Activated gamma-delta T cell treated with Interleukin-2 at 50 U/mL for 16 hours (primary cell): ENCODE measurements at regions not wholly inside any gene's neighbourhood (a gene's known extent, or its start where the extent isn't known, plus 50 kb on each side); places are given as distances from the start of the nearest gene placed in this dataset.

Experiments
- DNase-seq: peaks from one replicate; pipeline ENCODE4 v3.0.0-alpha.2; 2020

DNA sequence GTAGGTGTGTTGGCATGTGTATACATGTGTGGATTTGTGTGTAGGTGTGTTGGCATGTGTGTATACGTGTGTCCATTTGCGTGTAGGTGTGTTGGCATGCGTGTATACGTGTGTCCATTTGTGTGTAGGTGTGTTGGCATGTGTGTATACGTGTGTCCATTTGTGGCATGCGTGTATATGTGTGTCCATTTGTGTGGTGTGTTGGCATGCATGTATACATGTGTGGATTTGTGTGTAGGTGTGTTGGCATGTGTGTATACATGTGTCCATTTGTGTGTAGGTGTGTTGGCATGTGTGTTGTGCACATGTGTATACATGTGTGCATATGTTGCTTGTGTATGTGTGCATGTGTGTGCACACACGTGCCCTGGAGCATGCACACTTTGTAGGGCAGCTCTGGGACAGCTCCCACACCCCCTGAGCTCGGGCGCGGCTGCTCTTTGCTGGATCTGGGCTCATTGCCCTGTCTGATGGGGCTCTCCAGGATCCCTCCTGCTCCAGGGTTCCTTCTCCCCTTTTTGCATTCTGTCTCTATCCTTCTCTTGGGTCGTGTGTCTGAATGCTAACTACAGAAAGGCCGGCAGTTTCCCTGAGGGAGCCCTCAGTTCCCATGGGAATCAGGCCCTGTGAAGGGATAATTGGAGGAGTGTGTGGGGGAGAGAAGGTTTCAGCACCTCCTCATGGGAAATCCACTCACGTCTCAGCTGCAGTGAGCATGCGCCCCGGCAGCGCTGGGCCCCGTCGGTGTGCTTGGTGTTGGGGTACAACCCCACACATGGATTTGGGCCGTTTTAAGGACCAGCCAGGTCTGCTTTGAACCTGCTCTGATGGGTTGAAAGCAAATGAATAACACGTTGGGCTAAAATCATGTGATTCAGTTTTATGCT, 102.0 kb downstream of the ERMARD start:
- DNase-seq: no peak

DNA sequence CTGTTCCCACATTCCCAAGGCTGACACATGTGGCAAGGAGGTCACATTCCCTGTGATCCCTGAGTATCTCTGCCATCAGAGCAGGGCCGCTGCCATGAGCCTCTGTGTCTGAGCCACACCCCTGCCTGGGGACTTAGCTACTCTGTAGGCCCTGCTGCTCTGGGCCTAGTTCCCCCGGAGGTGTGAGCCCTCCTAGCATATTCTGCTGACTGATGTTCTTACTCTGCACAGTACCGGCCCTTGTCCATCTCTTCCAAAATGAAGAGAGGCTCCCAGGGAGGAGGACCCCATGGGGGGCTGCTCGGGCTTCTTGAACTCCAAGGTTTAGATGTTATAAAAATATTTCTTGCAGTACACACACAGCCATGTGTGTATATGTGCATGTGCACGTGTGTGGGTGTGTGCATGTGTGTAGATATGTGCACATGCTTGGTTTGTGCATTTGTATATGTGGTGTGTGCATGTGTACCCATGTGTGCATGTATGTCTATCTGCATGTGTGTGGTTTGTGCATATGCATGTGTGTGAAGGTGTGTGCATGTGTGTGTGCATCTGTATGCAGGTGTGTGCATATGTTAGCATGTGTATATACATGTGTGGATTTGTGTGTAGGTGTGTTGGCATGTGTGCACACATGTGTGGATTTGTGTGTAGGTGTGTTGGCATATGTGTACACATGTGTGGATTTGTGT, 101.2 kb downstream of the ERMARD start:
- DNase-seq: no peak

DNA sequence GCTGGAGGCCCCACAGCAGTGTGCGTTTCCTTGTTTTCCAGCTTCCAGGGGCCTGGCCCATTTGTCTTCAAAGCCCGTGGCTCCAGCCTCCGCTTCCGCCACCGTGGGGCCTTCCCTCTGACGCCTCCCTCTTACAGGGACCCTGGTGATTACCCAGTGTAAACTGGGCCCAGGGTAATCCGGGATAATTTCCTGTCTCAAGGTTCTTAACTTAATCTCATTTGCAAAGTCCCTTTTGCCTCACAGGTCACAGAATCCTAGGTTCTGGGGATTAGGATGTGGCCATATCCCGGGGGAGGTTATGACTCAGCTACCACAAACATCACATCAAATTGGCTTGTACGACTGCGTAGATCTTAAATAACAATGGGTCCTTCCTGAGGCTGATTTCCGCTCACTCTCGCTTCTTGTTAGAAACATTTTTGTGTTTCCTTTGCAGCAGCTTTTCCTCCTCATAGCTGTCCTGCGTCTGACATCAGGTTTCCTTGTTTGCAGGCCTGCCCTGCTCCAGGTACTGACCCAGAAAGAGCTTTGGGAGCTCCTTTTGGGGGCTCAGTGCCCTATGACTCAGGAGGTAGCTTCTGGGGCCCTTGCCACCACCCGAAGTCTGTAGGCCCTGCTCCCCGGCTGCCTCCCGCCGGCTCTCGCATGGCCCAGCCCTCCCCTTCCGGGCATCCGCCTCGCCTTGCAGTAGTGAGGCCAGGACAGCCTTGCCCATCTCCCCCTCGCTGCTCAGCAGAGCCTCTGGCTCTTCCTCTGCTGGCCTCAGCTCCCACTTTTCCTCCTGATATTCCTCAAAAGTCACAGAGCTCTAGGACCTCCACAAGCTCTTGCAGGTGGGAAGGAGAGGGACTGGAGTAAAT, 100.5 kb downstream of the ERMARD start:
- DNase-seq: no peak

DNA sequence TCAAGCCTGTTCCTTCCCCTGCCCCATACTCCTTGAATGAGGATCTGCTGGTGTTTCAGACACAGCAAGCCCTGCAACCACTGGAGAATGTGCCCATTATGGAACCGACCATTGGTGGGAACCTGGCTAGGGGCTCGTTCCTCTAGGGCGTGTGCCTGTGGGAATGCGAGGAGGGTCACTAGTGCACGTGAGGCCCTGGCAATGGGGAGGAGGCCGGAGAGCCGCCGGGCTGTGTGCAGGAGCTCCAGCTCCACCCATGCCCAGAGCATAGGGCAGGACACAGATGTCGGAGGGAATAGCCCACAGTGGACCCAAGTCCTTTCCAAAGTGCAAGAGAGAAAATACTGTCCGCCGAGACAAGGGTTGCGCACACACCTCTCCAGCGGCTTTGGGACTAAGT, 99.3 kb downstream of the ERMARD start:
- DNase-seq: no peak

DNA sequence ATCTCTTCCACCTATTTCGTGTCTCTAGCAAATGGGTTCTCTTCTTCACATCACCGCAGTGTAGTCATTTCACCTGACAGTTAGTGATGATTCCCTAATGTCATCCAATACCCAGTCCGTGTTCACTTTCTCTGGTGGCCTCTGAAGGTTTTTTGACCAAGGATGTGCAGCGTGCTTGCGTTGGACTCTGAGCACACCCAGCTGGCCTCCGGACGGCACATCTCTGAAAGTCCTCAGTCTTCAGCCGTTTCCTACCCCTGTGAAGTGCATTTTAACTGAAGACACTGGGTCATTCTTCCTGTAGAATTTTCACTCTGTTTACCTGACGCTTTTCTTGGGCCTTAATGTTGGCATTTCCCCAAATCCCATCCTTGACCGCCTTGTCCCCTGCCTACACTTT, 98.7 kb downstream of the ERMARD start:
- DNase-seq: no peak

DNA sequence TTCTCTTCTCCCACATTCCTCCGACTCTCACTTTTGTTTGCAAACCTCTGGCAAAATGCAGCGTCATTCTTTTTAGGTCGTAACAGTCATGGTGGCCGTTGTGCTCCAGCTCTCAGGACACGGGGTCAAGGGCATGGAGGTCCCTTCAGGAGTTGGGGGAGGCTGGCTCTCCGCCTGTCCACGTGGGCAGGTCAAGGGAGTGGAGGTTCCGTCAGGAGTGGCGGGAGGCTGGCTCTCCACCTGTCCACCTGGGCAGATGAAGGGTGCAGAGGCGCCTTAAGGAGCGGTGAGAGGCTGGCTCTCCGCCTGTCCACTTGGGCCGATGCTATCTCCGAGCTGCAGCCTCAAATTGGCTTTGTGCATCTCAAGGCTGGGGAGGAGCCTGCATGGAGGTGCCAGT, 98.0 kb downstream of the ERMARD start:
- no peak for DNase-seq

DNA sequence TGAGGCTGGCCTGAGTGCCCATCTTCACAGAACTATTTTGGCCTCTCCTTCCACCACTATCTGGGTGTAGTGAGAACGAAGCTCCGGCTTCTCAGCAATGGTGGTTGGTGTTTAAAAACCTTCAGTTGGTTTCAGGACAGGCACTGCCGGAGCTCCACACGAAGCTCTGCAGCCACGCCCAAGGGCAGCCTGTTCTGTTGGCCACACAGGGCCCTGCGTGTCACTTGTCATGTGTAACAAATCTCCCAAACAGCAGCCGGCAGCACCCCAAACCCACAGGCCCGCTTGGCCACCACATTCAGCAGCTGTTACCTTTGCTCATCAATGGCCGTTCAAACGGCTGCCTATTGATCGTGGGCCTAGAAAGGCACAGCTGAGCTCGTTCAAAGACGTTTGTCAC, 97.5 kb downstream of the ERMARD start:
- no peak for DNase-seq

DNA sequence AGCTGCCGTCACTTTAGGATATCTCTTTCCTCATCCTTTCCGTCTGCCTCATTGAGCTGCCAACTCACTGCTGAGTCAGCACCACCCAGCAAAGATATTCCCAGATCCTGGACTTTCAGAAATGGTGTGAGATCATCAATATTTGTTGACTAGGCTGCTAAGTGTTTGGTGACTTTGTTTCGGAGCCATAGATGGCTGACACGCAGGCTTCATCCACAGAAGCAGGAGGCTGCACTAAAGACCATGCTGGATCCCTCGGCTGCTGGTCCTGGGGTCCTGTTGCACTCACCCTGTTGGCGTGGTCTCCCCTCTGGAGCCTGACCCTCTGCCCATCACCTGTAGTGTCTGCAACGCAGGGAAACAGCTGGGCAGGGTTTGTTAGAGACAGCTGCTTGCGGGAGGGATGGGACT, 96.5 kb downstream of the ERMARD start:
- DNase-seq: no peak

DNA sequence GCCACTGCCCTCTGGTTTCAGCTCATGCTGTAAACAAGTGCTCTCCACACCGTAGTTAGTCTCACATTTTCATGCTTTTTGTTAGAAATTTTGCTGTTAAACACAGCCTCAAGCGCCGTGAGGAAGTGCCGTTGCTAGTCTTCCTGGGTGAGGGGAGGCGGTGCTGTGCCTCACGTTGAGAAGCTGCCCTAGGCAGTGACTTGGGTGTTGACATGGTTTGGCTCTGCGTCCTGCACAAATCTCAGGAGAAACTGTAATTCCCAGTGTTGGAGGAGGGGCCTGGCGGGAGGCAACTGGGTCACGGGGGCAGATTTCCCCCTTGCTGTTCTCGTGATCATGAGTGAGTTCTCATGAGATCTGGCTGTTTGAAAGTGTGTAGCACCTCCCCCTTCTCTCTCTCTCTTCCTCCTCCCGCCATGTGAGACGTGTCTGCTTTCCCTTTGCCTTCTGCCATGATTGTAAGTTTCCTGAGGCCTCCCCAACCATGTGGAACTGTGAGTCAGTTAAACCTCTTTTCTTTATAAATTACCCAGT, 95.8 kb downstream of the ERMARD start:
- no peak for DNase-seq

DNA sequence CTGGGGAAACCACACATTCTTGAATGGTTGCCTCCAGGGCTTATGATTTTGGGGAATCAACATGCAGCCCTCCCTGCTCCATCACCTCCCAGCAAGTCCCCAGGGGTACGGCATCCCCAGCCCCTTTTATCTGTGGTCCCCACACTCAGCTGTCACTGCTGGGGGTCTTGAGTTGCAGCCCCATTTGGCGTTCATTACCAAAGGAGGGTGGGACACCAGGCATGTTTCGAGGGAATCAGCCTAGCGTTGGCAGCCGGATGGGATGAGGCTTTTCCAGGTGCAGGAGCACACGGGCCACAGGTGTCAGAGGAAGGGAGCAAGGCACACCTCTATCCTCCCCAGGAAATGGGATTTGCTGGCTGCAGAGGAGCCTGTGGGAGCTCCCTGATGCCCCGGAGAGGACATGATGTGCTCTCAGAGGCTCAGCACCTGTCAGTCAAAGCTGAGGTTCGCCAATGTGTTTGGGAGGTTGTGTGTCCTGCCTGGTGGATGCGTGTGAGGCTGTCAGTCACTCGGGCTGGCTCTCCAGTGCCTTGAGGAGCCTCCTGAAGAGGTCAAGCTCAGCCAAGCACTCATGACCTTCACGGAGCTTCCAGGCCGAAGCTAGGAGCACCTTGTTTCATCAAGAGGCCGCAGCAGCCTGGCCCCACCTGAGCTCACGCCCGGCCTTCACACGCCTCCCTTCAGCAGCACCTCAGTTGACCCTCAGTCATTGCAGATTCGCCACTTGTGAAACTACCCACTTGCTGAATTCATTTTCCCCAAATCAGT, 95.0 kb downstream of the ERMARD start:
- no peak for DNase-seq

DNA sequence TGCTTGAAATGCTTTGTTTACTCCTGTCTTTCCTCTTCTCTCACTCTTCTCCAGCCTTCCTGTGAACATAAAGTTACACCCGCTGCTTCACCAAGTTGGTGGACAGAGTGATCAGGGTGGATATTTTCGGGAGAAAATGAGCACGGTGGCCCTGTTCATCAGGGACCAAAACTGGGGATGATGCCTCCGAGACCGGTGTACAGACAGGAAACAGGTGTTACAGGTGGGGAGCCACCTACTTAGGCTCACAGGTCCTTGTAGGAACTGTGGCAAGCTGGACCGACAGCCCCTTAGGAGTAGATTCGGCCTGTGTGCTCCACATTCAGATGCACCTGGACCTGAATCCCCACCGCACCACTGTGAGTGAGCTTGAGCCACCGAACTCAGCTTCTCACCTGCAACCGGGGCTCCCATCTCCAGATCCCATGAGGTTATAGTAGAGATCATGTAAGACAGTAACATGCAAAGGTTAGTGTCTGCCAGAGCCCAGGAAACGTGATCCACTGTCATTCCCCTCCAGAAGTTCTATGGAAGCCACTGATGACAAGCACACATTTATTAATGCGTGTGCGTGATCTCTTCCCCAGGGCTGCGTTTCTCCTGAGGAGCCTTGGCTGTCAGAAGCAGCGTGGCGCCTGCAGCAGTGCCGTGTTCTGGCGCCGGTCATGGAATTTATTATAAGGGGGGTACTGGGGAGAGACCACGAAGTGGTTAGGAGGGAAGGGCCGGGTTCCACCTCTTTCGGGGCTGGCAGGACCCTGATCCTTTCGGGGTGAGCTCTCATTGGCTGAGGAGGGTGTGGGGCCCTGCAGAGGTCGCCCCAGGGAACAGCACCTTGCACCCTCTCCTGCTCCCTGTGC, 94.2 kb downstream of the ERMARD start:
- DNase-seq: no peak

DNA sequence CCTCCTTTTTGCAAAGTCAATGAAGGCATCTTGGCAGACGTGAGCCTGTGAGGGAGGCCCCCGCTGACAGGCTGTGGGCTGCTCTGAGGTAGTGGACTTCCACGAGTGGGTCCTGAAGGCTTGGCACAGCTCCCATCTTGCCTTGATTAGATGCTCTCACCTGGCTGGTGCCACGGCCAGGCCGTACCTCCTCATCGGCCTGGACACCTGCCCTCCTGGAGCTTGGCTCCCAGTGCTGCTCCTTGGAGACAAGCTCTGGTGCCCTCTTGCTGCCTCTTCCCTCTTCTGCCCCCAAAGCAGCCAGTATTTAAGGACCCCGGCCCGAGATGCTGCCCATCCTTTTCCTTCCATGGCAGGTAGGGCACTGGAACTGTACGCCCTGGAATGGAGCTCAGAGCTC, 93.5 kb downstream of the ERMARD start:
- no peak for DNase-seq

DNA sequence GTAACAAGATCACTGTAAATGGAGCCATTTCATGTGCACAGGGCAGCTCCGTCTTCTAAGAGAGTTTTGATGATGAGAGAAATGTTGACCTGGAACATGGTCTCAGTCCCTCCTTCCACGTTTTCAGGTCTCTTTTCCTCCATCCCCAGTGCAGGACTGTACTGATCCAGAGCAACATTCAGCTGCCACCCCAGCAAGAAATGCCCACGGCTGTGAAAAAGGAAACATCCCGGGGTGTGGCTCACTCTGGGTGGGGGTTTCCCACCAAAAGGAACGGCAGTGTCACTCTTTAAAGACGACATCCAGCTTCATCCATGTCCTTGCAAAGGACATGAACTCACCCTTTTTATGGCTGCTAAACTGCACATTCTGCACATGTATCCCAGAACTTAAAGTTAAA, 92.6 kb downstream of the ERMARD start:
- DNase-seq: no peak

DNA sequence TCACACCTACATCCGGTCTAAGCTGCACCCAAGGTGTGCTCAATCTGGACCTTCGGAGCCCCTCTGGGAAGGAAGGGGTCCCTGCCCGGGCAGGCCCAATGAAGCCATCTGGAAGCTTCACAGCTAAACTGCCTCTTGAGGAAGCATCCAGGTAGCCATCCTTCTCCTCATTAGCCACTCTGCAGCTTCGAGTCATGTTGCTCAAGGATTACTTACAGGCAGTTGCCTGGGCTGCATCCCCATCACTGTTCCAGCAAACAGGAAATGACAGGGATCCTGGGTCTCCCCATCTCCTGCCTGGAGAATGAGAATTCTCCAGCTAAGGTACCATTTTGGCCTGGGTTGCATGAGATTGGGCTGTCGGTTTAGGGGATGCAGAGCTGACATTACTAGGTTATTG, 91.7 kb downstream of the ERMARD start:
- DNase-seq: no peak

DNA sequence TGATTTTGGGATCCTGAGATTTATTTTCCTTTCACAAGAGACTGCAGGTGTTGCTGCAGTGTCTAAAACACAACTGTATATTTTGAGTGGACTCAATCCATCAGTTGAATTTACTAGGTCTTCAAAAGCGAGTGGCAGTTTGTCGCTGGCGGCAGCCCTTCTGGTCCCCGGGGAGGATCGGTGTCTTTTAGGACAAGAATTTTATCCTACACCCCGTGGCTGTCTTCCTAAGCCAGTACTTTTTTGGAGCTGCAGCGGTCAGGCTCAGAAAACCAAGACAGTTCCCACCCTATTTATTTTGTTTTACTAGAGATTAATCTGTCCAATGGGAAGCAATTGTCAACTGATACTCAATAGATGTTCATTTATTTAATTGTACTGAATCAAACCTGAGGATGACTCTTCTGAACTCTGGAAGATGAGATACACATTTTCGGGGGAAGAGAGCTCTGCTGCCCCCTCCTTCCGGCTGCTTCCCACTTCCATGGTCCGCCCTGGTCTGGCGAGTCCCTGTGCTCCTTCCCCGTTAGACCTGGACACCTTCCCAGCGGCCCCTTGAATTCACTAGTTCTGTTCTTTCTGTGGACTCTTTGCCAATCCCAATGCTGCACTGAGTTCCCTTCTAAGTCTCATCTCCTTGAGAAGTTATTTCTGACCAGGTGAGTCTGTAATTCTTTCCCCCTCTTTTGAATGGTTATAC, 90.6 kb downstream of the ERMARD start:
- no peak for DNase-seq

DNA sequence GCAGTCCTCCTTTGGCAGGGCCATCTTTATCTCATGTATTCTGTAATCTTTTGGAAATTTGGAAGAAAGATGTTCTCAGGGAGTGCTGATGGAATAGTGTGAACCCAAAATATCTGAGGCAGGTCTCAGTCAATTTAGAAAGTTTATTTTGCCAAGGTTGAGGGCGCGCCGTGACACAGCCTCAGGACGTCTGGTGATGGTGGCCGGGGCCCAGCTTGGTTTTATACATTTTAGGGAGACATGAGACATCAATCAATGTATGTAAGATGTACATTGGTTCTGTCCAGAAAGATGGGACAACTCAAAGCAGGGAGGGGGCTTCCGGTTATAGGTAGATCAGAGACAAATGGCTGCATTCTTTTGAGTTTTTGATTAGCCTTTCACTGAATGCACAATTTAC, 89.8 kb downstream of the ERMARD start:
- DNase-seq: no peak

DNA sequence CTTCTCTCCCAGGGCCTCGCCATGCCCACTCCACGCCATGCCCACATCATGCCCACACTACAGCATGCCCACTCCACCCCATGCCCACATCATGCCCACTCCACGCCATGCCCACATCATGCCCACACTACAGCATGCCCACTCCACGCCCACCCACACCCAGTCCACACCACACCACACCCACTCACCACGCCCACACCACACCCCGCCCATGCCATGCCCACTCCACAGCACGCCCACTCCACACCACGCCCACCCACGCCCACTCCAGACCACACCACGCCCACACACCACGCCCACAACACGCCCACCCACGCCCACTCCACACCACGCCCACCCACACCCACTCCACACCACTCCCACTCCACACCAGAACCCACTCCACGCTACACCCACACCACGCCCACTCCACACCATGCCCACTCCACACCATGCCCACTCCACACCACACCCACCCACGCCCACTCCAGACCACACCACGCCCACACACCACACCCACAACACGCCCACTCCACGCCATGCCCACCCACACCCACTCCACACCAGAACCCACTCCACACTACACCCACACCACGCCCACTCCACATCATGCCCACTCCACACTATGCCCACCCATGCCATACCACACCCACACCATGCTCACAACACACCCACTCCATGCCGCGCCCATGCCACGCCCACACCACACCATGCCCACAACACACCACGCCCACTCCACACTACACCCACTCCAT, 88.6 kb downstream of the ERMARD start:
- DNase-seq: no peak

DNA sequence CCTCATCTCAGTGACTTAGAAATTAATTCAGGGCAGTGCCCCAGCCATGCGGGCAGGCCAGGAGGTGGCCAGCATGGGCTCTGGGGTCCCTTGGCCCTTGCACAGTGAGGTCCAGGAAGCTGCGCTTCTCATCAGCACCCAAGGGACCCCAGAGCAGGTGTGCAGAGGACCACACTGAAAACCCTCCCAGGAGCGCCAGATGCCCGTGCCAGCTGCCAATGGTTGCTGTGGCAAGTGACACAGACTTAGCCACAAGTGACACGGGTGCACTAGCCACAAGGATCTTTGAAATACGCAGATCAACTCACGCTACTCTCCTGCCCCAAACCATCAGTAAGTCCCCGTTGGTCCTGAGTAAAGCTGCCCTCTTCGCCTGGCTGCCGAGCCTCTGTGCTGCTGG, 88.1 kb downstream of the ERMARD start:
- no peak for DNase-seq

DNA sequence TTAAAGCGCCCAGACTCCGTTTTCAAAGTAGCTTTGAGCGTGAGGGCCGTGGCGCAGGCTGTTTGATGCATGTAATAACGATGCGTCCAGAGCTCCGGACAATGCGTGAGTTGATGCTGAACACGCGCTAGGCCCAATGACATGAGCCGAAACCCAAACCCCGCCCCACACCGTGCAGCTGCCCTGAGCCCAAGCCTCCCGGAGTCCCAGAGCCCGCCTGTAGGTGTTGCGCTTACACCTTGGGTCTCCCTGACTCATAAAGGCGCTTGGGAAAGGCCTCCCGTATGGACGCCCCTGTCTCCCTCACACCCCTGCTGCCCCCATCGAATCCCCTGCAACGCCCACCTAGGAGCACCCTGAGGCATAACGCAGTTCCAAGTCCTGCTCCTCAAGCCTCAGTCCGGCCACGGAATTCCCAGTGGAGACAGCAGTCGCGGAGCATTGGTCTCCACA, 87.6 kb downstream of the ERMARD start:
- no peak for DNase-seq
